HEK293 (cell line): ENCODE measurements at regions not wholly inside any gene's neighbourhood (a gene's known extent, or its start where the extent isn't known, plus 50 kb on each side); places are given as distances from the start of the nearest gene placed in this dataset.

Experiments used
- CTCF ChIA-PET: fragments of 350-600 bp; formaldehyde crosslinking; extraction: SDS; loops from one replicate; lab custom pipeline; 2021; ENCODE audit warnings: antibody characterized with exemption; lab: Yijun Ruan, JAX
- POLR2A ChIA-PET: fragments of 300-600 bp; formaldehyde crosslinking; extraction: SDS; loops from one replicate; lab custom pipeline; 2020; ENCODE audit warnings: antibody characterized with exemption, inconsistent platforms; lab: Yijun Ruan, JAX
- H3K27ac ChIP-seq: fragments of 200-500 bp; sonication (Bioruptor generic); 2 replicates; pipeline ENCODE4 v1.5.1; 2014; ENCODE audit warnings: low read depth, low read length, control low read depth, inconsistent platforms; ENCODE audit errors: extremely low read depth
- H3K36me3 ChIP-seq, 2 experiments: fragments of 200-500 bp in 1 of 2; sonication (Bioruptor generic) in 1 of 2; 1 replicate in 1 of 2; 2 replicates in 1 of 2; pipeline ENCODE4 v1.5.1; 2014 to 2017; ENCODE audit warnings: inconsistent platforms in 2 of 2, low read length in 2 of 2; ENCODE audit not compliant: control insufficient read depth in 2 of 2, insufficient read depth in 1 of 2
- H3K4me1 ChIP-seq: fragments of 200-500 bp; sonication (Bioruptor generic); 2 replicates; pipeline ENCODE4 v1.5.1; 2014; ENCODE audit warnings: mild to moderate bottlenecking, low read length, inconsistent platforms; ENCODE audit not compliant: control insufficient read depth, insufficient read depth
- H3K4me3 ChIP-seq: 2 replicates; pipeline ENCODE4 v1.5.1; 2011; ENCODE audit warnings: low read depth, mild to moderate bottlenecking, control low read depth, low read length, moderate library complexity
- H3K9me3 ChIP-seq: fragments of 200-500 bp; sonication (Bioruptor generic); 2 replicates; pipeline ENCODE4 v1.5.1; 2014; ENCODE audit warnings: low read depth, low read length, inconsistent platforms; ENCODE audit not compliant: control insufficient read depth, insufficient read depth
- FEZF1 ChIP-seq: fragments of 450-650 bp; formaldehyde crosslinking; IDR thresholded peaks from 2 replicates; pipeline ENCODE4 v1.5.1; 2016; ENCODE audit warnings: missing biosample characterization, missing genetic modification characterization
- GLI2 ChIP-seq: fragments of 450-650 bp; formaldehyde crosslinking; IDR thresholded peaks from 2 replicates; pipeline ENCODE4; 2017; ENCODE audit warnings: missing biosample characterization, missing genetic modification characterization, low read depth, borderline replicate concordance
- TRIM28 ChIP-seq: IDR thresholded peaks from 2 replicates; pipeline ENCODE4 v1.6.1; 2011; ENCODE audit warnings: low read length, control low read depth, borderline replicate concordance
- ZBTB17 ChIP-seq: fragments of 450-650 bp; formaldehyde crosslinking; IDR thresholded peaks from 2 replicates; pipeline ENCODE4 v1.5.1; 2016; ENCODE audit warnings: missing biosample characterization, missing genetic modification characterization
- ZNF16 ChIP-seq: fragments of 450-650 bp; formaldehyde crosslinking; IDR thresholded peaks from 2 replicates; pipeline ENCODE4 v1.5.1; 2016; ENCODE audit warnings: low read depth, missing biosample characterization, missing genetic modification characterization
- ZNF2 ChIP-seq: fragments of 450-650 bp; formaldehyde crosslinking; IDR thresholded peaks from 2 replicates; pipeline ENCODE4 v1.5.1; 2016; ENCODE audit warnings: missing biosample characterization, missing genetic modification characterization
- ZNF248 ChIP-seq: fragments of 450-650 bp; formaldehyde crosslinking; IDR thresholded peaks from 2 replicates; pipeline ENCODE4 v1.5.1; 2017; ENCODE audit warnings: missing biosample characterization, missing genetic modification characterization
- ZNF350 ChIP-seq: fragments of 450-650 bp; formaldehyde crosslinking; IDR thresholded peaks from 2 replicates; pipeline ENCODE4 v1.5.0; 2017; ENCODE audit warnings: missing biosample characterization, mild to moderate bottlenecking, missing genetic modification characterization
- ZNF366 ChIP-seq: fragments of 450-650 bp; formaldehyde crosslinking; conservative IDR thresholded peaks from 2 replicates; pipeline ENCODE4 v1.5.1; 2016; ENCODE audit warnings: missing biosample characterization, missing genetic modification characterization
- ZNF404 ChIP-seq: fragments of 450-650 bp; formaldehyde crosslinking; IDR thresholded peaks from 2 replicates; pipeline ENCODE4 v1.5.1; 2017; ENCODE audit warnings: missing biosample characterization, missing genetic modification characterization
- ZNF610 ChIP-seq: fragments of 450-650 bp; formaldehyde crosslinking; IDR thresholded peaks from 2 replicates; pipeline ENCODE4 v1.5.1; 2016; ENCODE audit warnings: missing biosample characterization, missing genetic modification characterization, borderline replicate concordance
- ZNF664 ChIP-seq: fragments of 450-650 bp; formaldehyde crosslinking; IDR thresholded peaks from 2 replicates; pipeline ENCODE4 v1.5.1; 2016; ENCODE audit warnings: missing biosample characterization, missing genetic modification characterization
- ZNF791 ChIP-seq: fragments of 450-650 bp; formaldehyde crosslinking; IDR thresholded peaks from 2 replicates; pipeline ENCODE4 v1.5.1; 2016; ENCODE audit warnings: missing biosample characterization, missing genetic modification characterization
- ZNF792 ChIP-seq: fragments of 450-650 bp; formaldehyde crosslinking; IDR thresholded peaks from 2 replicates; pipeline ENCODE4 v1.5.1; 2016; ENCODE audit warnings: missing biosample characterization, missing genetic modification characterization
- TF ChIP-seq, protein P1 (sequence below): fragments of 450-650 bp; formaldehyde crosslinking; IDR thresholded peaks from 2 replicates; pipeline ENCODE4 v1.5.1; 2016; ENCODE audit warnings: missing biosample characterization, missing genetic modification characterization
- TF ChIP-seq, protein P2 (sequence below): fragments of 450-650 bp; formaldehyde crosslinking; IDR thresholded peaks from 2 replicates; pipeline ENCODE4; 2016; ENCODE audit warnings: missing biosample characterization, missing genetic modification characterization
- TF ChIP-seq, protein P3 (sequence below): fragments of 450-650 bp; formaldehyde crosslinking; optimal IDR thresholded peaks from 2 replicates; pipeline ENCODE3; 2016; ENCODE audit warnings: missing biosample characterization, mild to moderate bottlenecking, missing genetic modification characterization
- TF ChIP-seq, protein P4 (sequence below): fragments of 450-650 bp; formaldehyde crosslinking; IDR thresholded peaks from 2 replicates; pipeline ENCODE4 v1.5.1; 2017; ENCODE audit warnings: missing biosample characterization, missing genetic modification characterization
- TF ChIP-seq, protein P5 (sequence below): fragments of 450-650 bp; IDR thresholded peaks from 2 replicates; pipeline ENCODE4 v1.5.1; 2018; ENCODE audit warnings: missing biosample characterization, missing genetic modification characterization

DNA sequence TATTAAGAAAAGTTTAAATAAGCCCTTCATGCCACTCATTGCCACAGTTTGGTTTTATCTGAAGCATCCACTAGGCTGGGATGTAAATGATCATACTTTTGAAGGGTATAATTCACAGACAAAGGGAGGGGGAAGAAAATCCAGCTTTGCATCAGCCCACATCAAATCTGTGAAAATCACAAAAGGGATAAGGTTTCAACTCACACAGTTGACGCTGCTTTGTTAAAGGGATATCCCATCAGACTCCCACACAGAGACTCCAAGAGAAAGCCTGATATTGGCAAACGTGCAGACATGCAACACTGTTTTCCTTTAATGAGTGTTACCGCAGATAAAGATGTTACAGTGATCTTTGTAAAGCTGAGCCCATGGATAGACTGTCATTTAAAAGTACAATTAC is 602.9 kb downstream of the TLE1 start:
- TF ChIP-seq TRIM28 (0 out of 2 replicates have a peak, but pooled peaks have one; percentile 33), ZNF791 (tag by site-specific recombination) (no peak)
- Histone ChIP-seq H3K4me3 (no peak overlapping the region), H3K4me1 (no peaks in the 10 kb centered on the region; the same call in 1 of the 2 replicates), H3K36me3 (no peaks in the 10 kb centered on the region), H3K27ac (no peak overlapping the region), H3K9me3 (no peaks in the 10 kb centered on the region)
- ChIA-PET POLR2A (no interaction called here), CTCF (interaction anchor here (0.6 kb wide), 1 partner anchor 12 kb away, joined by 3 read pairs; no protein-coding TSS in a partner anchor)

DNA sequence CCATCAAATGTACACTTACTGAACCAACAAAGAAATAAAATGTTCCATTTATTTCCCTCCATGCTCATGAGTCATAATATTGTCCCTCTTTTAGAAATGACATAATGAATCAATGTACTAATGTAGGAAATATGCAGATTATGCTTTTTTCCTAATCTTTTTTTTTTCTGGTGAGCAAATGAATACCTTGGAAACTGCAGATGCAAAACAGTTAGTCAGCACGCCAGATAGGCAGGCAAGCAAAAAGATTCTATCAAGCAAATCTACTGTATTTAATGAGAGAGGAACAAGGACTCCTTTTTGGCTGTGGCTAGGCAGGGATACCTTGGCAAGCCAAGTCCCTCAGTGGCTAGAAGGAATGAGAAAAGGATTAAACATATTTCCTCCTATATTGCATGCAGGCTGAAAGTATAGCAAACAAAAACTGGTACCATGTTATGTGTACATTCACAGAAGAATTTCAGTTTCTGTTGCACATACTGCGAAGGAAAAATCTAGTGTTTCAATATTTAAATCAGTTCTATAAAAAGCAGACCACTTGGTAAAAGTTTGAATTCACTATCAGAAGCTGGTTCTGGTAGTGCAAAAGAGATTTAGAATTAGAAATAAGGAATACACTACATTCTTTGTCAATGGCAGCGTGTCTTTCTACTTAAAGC is 605.4 kb downstream of the TLE1 start:
- TF ChIP-seq ZNF16 (tag by site-specific recombination) (no peak), ZNF664 (no peak), ZNF792 (tag by site-specific recombination) (no peak)
- TF ChIP-seq, protein P1, sequence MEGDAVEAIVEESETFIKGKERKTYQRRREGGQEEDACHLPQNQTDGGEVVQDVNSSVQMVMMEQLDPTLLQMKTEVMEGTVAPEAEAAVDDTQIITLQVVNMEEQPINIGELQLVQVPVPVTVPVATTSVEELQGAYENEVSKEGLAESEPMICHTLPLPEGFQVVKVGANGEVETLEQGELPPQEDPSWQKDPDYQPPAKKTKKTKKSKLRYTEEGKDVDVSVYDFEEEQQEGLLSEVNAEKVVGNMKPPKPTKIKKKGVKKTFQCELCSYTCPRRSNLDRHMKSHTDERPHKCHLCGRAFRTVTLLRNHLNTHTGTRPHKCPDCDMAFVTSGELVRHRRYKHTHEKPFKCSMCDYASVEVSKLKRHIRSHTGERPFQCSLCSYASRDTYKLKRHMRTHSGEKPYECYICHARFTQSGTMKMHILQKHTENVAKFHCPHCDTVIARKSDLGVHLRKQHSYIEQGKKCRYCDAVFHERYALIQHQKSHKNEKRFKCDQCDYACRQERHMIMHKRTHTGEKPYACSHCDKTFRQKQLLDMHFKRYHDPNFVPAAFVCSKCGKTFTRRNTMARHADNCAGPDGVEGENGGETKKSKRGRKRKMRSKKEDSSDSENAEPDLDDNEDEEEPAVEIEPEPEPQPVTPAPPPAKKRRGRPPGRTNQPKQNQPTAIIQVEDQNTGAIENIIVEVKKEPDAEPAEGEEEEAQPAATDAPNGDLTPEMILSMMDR: no peak
- no peak overlapping the region for H3K4me3 ChIP-seq
- H3K4me1 ChIP-seq: no peaks in the 10 kb centered on the region; the same call in 1 of the 2 replicates
- CTCF ChIA-PET: interaction anchor here (0.6 to 0.7 kb wide), 3 partner anchors 20 to 315 kb away, joined by 3 read pairs; no protein-coding TSS in a partner anchor
- H3K27ac ChIP-seq: no peak overlapping the region
- no peaks in the 10 kb centered on the region for H3K36me3 ChIP-seq
- H3K9me3 ChIP-seq: no peaks in the 10 kb centered on the region
- POLR2A ChIA-PET: no interaction called here

DNA sequence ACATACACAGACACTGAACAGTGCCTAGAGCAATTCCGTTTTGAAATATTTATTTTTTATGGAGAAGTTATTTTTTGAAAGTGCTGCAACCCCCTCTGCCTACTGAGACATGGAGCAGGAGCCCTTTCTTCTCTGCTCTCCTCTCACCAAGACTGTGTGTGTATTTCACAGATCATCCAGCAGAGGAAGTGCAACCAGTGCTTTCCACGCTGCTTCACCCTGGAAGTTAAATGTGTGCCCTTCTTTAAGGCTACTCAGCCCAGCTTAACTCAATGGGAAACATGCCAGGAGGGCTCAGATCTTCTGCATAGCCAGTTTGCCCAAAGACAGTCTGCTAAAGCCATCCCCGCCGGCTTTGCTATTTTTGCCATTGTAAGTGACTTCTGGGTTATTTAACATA is 606.3 kb downstream of the TLE1 start:
- POLR2A ChIA-PET: no interaction called here
- no peak overlapping the region for H3K4me3 ChIP-seq
- no peaks in the 10 kb centered on the region for H3K36me3 ChIP-seq
- no peaks in the 10 kb centered on the region for H3K9me3 ChIP-seq
- H3K4me1 ChIP-seq: no peaks in the 10 kb centered on the region; the same call in 1 of the 2 replicates
- CTCF ChIA-PET: no interaction called here
- H3K27ac ChIP-seq: no peak overlapping the region
- TF ChIP-seq ZNF248 (tag by site-specific recombination) (no peak), ZNF350 (tag by site-specific recombination) (no peak), ZNF2 (tag by site-specific recombination) (no peak), ZNF610 (tag by site-specific recombination) (no peak), ZNF404 (no peak), ZNF366 (no peak), FEZF1 (no peak), GLI2 (tag by site-specific recombination) (no peak), ZBTB17 (tag by site-specific recombination) (no peak)
- TF ChIP-seq, protein P2, sequence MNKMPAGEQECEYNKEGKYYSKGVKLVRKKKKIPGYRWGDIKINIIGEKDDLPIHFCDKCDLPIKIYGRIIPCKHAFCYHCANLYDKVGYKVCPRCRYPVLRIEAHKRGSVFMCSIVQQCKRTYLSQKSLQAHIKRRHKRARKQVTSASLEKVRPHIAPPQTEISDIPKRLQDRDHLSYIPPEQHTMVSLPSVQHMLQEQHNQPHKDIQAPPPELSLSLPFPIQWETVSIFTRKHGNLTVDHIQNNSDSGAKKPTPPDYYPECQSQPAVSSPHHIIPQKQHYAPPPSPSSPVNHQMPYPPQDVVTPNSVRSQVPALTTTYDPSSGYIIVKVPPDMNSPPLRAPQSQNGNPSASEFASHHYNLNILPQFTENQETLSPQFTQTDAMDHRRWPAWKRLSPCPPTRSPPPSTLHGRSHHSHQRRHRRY (tag by site-specific recombination): no peak
- TF ChIP-seq, protein P3, sequence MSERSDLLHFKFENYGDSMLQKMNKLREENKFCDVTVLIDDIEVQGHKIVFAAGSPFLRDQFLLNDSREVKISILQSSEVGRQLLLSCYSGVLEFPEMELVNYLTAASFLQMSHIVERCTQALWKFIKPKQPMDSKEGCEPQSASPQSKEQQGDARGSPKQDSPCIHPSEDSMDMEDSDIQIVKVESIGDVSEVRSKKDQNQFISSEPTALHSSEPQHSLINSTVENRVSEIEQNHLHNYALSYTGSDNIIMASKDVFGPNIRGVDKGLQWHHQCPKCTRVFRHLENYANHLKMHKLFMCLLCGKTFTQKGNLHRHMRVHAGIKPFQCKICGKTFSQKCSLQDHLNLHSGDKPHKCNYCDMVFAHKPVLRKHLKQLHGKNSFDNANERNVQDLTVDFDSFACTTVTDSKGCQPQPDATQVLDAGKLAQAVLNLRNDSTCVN (tag by site-specific recombination): no peak
- TF ChIP-seq, protein P4, sequence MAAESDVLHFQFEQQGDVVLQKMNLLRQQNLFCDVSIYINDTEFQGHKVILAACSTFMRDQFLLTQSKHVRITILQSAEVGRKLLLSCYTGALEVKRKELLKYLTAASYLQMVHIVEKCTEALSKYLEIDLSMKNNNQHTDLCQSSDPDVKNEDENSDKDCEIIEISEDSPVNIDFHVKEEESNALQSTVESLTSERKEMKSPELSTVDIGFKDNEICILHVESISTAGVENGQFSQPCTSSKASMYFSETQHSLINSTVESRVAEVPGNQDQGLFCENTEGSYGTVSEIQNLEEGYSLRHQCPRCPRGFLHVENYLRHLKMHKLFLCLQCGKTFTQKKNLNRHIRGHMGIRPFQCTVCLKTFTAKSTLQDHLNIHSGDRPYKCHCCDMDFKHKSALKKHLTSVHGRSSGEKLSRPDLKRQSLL (tag by site-specific recombination): no peak
- TF ChIP-seq, protein P5, sequence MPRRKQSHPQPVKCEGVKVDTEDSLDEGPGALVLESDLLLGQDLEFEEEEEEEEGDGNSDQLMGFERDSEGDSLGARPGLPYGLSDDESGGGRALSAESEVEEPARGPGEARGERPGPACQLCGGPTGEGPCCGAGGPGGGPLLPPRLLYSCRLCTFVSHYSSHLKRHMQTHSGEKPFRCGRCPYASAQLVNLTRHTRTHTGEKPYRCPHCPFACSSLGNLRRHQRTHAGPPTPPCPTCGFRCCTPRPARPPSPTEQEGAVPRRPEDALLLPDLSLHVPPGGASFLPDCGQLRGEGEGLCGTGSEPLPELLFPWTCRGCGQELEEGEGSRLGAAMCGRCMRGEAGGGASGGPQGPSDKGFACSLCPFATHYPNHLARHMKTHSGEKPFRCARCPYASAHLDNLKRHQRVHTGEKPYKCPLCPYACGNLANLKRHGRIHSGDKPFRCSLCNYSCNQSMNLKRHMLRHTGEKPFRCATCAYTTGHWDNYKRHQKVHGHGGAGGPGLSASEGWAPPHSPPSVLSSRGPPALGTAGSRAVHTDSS (tag by site-specific recombination): no peak
- TF ChIP-seq, all 188 proteins: peak for 0
